Hematopoietic multipotent progenitor cell treated with erythropoietin and hydrocortisone succinate and interleukin-3 and kit ligand, for 8 days (in vitro differentiated cells): ENCODE measurements at regions not wholly inside any gene's neighbourhood (a gene's known extent, or its start where the extent isn't known, plus 50 kb on each side); places are given as distances from the start of the nearest gene placed in this dataset.
"Not testable (repeated sequence)": the region's sequence is repeated elsewhere in the genome, so short reads cannot be mapped to it uniquely, and the experiment has no call there.

Source experiments
- DNase-seq: peaks from one replicate; pipeline ENCODE4 v3.0.0-alpha.2; 2015

DNA sequence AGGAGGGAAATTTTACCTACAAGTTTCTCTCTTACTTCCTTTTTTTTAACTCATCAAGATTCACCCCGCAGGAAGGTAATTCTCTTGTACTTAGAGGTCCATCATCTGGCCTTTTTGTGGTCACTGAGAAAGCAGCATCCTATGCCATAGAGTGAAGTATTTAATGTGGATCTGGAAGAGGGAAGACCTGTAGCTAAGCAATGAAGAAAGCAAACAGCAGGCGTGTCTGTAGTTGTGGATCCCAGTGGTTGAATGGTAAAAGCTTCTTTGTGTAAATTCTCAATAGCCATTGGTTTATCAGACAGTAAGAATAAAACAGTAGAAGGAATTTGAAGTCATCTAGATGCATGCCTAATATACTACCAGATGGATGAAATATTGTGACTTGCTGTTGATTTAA is 196.4 kb downstream of the ANKRD7 start:
- DNase-seq = no peak

DNA sequence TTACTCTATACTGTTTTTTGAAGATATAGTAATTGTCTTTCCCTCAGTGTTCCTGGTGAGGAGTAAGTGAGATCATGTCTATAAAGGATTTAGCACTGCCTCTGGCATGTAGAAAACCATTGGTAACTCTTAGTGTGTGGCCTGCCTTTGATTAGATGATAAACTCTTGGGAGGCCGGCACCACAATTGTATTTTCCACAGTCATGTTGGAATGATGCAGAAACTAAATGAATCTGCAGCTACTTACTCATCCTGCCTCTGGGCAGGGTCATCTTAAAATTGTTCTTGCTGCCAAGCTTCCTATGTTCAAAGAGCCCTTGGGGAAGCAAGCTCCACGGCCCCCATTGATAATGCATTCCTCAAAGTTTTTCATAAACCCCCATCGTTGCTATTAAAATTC is 204.6 kb downstream of the ANKRD7 start:
- DNase-seq = no peak

DNA sequence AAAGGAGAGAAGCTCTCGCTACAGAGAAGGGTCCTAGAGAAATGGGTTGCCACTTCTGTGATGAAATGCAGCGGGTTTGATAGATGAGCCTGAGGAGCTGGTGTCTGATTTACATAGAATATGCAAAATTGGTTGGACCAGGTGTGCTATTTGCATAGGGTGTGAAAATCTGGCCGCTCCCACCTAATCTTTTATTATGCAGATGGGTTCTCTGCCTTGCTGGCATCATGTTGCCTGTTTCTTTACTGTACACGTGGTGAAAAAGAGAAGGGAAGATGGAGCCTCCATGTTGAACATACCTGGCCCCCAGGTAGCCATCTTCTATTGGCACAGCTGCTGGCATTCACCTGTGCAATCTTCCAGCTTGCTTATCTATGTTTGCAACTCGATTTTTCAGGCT is 212.2 kb downstream of the ANKRD7 start:
- no peak for DNase-seq

DNA sequence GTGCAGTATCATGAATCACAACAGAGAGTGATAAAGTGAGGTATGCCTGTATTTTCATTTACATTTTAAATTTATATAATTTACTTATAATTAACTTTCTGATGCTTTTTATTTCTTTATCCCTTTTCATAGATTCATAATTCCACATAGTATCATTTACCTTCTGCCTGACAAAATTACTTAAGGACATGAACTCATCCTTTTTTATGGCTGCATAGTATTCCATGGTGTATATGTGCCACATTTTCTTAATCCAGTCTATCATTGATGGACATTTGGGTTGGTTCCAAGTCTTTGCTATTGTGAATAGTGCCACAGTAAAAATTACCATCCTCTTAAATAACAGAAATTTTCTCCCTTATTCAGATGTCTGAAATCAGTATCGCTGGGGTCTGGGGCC is 224.5 kb downstream of the ANKRD7 start:
- not testable (repeated sequence) for DNase-seq

DNA sequence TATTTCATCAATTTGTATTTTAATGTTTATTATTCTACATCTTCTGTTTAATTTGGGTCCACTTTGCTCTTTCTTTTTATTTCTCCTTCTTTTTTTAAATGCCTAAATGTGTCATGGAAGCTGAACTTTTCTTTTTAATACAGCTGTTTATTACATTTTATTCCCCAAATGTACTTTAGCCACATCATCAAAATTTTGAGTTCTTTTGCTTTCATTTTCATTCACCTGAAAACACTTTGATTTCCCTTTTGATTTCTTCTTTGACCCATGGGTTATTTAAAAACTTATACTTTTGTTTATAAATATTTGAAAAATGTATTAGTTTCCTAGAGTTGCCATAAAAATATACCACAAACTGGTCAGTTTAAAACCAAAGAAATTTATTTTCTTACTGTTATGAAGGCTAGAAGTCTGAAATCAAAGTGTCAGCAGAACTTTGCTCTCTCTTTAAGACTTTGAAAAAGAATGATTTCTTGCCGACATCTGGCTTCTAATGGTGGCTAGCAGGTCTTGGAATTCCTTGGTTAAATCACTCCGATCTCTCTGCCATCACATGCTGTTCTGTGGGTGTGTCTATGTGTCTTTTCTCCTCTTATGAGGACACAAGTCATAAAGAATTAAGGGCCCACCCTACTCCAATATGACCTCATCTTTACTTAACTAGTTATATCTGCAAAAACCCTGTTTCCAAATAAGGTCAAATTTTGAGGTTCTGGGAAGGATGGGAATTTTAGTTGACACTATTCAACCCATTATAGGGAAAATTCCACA is 225.5 kb downstream of the ANKRD7 start:
- no peak for DNase-seq

DNA sequence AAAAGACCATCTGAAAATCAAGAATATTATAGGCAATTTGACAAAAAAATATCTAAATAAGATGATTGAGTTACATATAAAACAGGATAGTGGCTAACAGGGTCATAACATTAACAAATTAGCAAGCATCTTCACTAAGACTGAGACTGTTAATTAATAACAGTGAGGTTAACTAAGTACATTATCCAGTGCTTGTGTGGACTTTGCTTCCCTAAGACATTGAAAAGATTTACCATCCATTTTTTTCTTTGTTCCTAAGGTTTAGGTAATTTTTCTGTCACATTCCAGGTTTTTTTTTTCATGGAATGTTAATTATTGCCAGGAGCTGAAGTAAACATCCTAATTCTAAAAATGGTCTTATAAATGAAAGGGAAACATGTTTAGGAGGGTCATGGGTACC is 227.6 kb downstream of the ANKRD7 start:
- no peak for DNase-seq

DNA sequence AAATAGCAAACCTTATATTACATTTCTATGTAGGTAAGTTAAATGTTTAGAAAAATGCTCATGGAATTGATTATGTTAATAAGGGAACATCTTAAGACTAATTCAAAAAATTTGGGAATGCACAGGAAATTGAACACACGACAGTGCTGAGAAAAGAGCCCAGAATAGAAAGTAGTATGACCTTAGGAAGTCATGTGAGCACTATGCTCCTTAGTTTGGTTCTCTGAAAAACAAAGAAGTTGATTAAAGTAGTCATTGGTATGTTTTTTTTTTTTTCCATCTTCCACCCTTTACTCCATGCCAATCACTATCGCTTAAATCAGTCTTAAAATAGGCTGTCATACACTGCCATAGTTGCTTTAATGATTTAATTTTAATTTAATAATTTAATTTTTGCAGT is 242.9 kb downstream of the ANKRD7 start:
- no peak for DNase-seq

DNA sequence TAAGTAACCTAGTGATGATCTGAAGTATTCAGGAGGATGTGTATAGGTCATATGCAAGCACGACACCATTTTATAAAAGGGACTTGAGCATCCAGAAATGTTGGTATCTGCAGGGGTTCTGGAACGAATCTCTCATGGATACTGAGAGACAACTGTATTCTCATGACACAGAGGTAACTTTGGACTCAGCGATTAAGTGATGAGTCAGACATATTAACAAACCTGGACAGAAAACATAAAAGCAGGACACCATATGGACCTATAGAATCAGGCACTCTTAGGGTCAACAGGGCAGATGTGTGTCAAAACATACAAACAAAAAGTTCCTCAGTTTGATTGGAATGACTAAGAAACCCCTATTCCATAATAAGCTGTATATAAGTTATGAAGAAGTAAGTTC is 248.1 kb downstream of the ANKRD7 start:
- DNase-seq = no peak

DNA sequence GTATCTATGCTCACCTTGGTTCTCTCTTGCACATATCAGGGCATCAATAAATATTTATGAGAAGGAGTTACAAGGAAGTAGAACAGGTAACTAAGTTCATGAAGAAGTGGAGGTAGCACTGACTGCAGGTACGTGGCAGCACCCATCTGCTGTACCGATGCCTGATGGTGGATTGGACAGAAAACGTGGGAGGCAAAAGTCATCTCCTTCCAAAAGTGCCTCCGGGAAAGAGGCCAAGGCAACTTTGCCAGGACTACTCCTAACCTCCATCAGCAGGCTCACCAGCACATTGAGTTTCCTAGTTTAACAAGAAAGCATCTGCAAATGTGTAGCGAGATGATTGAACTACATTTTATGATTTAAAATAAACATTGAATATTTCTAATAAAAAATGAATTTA is 248.8 kb downstream of the ANKRD7 start:
- DNase-seq = no peak

DNA sequence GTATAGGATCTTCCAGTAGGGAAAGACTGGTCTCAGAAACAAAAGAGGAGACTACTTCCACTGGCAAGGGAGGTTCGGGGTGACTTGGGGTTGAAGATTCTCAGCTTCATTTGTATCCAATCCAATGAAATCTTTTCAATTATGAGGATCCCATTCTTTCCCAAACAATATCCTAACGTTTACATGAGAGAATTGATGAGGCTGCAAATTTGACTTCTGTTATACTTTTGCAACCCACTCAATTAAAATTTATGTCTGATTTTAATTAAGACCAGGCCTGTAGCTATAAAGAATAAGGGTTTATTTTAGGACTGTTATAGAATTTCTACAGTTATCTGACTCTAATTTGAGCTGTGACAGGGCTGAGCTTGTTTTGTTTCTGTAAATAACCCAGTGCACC is 251.5 kb downstream of the ANKRD7 start:
- no peak for DNase-seq

DNA sequence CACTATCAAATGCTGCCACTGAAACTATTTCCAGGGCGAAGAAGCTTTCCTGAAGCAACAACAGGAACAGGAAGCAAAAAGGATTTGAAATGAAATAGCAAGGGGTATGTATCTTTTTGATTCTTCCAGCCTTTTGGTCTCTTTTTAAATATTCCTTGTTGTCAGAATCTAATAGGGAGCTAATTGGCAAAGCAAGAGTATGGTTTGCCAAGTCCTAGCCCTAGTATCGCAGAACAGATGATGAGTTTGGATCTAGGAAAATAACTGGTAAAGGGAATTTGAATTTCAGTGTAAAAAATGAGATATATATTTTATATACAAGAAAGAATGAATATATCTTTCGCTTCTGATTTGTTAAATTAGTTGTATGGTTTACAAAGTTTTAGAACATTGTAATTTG is 252.5 kb downstream of the ANKRD7 start:
- no peak for DNase-seq

DNA sequence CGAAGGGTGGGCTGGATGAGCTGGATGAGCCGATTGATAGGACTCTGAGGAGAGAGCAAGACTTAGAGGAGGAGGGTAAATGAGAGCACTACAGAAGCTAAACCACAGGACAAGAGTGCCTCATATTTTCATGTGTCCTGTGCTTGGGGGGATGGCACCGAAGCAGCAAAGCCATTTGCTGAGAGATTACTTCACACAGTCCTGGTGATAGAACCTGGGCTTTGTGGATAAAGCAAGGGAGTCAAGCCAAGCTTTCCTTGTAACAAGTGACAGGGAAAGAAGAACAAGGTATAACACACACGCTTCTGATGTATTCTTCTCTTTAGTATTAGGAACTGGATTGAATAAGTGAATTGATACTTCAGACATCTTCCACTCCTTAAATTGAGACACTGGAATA is 253.7 kb downstream of the ANKRD7 start:
- no peak for DNase-seq

DNA sequence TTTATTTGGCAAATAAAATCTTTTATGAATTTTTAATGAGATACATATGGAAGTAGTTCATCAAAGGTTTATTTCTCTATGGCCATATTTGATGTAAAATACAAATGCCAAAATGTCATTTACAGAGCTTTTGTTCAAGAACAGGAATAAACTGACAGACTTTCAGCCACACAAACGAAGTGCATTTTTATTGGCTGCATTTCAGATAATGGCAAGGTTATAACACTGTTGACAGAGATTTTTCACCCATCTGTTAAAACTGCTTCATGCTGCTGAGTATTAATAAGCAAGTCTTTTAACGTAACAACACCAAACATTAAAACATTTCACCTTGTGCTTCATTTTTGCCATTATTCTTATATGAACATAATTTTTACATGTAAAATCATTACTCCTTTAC is 254.4 kb downstream of the ANKRD7 start:
- no peak for DNase-seq

DNA sequence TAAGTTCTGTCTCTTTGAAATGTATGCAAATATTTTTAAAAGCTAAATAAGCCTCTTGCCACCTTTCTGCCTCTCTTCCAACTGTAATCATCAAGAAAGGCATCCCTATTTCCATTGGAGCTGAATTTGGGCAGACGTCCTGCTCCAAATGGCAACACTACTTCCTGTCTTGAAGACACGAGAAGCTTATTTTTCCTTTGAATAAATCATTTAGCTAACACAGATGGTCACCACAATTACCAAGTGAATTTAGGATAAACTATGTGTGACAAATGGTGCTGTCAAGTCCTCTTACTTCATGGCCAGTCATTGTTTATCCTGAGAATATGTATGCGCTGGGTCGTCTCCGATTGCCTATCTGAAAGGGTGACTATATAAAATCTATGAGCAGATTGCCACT is 268.0 kb downstream of the ANKRD7 start:
- no peak for DNase-seq

DNA sequence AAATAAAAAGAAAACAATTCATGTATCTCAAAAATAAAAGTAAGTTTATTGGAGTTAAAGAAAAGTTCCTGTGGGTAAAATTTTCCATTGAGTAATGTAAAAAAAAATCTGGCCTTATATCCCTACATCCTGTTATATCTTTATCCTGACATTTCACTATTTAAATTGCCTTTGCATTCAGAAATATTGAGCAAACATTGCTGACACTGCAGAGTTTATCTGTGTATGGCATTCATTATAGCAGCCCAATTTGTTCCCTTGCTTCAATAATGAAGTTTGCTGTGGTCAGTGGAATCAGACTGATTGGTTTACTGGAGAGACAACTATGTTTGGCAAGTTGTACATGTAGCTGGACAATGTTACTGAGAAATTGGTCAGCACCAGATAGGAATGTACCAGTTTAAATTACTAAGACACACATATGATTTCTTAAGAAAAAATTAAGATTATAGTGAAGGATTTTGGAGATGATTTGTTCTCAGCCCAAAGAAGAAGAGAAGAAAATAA is 271.7 kb downstream of the ANKRD7 start:
- no peak for DNase-seq

DNA sequence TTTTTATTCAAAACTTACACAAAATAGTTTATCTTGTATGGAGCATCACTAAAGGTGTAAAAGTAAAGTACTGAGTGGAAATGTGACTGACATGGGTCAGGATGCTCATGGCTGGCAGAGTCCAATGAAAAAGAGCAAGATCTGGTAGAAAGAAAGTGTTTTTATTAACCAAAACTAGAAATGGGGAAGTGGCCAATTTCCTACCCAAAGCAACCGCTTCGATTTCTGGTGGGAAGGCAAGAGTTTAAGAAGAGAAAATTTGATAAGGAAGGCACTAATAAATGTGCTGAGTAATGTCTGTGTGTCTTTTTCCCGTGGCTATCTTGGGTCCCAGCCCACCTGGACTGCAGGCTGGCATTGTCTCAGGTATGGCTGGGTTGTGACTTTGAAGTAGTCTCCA is 277.7 kb downstream of the ANKRD7 start:
- DNase-seq = no peak

DNA sequence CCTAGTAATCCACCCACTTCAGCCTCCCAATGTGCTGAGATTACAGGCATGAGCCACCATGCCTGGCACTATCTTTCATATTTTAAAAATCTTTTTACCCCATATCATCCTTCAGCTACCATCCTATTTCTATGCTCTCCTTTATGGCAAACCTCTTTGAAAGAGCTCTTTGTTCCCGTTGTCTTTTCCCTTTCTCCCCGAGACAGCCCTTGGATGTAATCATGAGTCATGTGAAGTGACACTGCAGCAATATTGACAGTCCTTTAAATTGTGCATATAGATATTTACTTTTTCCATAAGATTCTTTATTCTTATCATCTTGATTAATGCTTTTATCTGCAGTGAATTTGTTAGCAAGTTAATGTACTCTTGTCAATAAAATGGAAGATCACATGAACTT is 286.6 kb downstream of the ANKRD7 start:
- DNase-seq = no peak

DNA sequence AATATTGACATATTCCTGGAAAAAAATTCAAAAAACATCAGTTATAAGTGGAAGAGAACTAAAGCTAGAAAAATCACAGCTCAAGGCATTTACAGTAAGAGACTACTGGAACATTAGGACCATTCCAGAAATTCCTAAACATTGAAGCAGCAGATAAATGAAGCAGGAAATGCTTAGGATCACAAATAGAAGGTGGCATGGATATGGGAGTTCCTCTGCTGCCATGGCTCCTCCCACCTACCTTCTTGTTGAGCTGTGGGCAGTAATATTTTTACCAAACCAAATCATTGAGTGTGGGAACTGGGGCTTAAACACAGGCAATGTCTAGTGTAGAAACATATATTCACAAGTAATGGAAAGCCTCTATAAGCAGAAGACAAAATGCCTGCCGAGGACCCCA is 292.8 kb downstream of the ANKRD7 start:
- no peak for DNase-seq

DNA sequence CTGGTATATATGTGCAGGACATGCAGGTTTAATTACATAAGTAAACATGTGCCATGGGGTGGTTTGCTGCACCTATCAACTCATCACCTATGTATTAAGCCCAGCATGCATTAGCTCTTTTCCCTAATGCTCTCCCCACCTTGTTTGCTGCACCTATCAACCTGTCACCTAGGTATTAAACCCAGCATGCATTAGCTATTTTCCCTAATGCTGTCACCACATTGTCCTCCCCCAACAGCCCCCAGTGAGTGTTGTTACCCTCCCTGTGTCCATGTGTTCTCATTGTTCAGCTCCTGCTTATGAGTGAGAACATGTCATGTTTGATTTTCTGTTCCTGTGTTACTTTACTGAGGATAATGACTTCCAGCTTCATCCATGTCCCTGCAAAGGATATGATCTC is 300.5 kb downstream of the ANKRD7 start:
- no peak for DNase-seq

DNA sequence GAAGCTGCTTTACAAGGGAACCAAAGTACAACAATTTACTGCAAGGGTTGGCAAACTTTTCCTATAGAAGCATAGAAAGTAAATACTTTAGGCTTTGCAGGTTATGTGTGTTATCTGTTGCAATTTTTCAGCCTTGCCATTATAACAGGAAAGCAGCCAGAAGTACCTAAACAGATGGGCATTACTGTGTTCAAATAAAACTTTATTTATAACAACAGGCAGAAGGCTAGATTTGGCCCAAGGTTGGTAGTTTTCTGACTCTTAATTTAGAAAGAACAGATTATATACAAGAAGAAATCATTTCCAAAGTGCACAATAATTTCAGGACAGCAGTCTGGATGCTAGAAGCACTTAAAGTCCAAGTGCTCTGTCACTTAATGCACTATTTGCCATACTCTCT is 307.1 kb downstream of the ANKRD7 start:
- no peak for DNase-seq

DNA sequence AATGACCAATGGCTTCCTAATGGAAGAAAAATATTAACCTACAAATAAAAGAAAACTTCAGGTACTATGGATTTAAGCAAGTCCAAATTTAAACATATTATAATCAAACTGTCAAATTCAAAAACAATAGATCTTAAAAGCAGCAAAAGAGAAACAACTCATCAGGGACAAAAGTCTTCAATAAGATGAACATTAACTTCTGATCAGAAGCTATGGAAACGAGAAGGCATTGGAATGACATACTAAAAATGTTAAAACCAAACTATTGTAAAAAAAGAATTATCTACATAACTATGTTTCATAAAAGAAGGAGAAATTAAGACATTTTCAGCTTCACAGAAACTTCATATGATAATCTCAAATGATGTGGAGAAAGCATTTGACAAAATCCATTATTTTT is 334.7 kb downstream of the ANKRD7 start:
- no peak for DNase-seq

DNA sequence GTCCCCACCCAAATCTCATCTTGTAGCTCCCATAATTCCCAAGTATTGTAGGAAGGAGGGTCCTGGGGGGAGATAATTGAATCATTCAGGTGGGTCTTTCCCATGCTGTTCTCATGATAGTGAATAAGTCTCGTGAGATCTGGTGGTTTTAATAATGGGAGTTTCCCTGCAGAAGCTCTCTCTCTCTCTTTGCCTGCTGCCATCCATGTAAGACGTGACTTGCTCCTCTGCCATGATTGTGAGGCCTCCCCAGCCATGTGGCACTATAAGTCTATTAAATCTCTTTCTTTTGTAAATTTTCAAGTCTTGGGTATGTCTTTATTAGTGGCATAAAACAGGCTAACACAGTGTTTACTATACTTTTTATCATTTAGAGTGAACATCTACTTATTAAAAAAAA is 338.8 kb downstream of the ANKRD7 start:
- no peak for DNase-seq

DNA sequence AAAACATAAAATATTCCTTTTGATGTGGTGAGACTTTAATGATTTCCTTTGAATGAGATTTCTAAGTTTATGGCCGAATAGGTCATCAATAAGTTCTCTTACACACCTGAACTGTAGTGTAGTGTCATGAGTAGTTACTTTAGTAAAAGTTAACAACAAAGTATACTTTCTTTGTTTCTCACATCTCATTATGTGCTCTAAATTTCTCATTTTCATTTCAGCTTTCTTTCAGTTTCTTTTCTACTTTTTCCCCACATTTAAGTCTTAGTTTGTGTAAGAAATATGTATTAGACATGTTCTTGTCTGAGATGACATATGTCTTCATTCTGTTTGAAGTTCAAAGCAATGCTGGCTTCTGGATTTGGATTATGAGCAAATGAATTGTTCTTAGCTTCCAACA is 348.1 kb downstream of the ANKRD7 start:
- no peak for DNase-seq

DNA sequence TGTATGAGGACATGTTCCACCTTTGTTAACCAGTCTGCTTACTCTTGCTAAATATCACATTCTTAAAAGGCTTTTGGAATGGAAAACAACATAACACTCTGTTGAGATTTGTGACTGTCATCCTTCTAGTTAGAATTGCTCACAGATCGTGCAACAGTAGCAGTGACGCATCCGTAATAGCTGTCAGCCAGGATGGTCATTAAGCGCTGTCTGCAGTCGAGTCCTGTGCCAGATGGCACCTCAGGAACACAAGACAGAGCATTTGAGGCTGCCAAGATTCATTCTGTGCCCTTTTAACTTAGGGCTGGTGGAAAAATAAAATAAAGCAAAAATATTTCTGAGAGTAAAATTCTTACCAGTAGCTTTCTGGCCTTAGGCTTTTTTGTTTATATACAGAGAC is 348.6 kb downstream of the ANKRD7 start:
- no peak for DNase-seq

DNA sequence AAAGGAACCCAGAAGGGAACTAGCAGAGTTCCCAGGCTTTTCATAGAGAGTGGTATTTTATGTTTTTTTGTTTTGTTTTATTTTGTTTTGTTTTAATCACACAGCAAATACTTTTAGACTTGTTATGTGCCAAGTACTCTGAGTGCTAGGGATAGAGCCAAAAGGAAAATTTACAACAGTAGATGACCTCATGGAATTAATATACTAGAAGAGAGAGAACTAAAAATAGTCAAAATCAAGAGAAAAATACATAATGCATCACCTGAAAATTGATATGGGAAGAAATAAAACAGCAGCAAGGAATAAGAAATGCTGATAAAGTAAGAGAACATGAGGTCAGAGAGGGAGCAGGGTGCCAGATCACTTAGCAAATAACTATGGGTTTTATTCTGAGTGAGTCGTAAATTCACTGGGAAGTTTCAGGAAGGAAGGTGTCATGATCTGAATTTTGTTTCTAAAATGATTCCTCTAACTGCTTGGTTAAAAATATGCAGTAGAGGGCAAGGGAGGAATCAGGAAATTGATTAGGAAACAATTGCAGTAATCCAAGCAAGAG is 351.0 kb downstream of the ANKRD7 start:
- no peak for DNase-seq
